ENCODE measurements at regions not wholly inside any gene's neighbourhood (a gene's known extent, or its start where the extent isn't known, plus 50 kb on each side); places are given as distances from the start of the nearest gene placed in this dataset.

- TF ChIP-seq CTCF (IDR thresholded peaks at IDR 0.05), result peak in 1 of 7 experiments; percentile 14
- TF ChIP-seq POLR2A (IDR thresholded peaks at IDR 0.05), result peak; percentile 51 to 80 (median 78)
Observed at GRCh38 chr16:22436823-22437652, 62.6 kb upstream of the CDR2 start.
